GM18907 (cell line): ENCODE measurements at regions not wholly inside any gene's neighbourhood (a gene's known extent, or its start where the extent isn't known, plus 50 kb on each side); places are given as distances from the start of the nearest gene placed in this dataset.
"Not testable (repeated sequence)": the region's sequence is repeated elsewhere in the genome, so short reads cannot be mapped to it uniquely, and the experiment has no call there.

Source experiments
- ATAC-seq: cut with Tn5 transposase; IDR thresholded peaks from one replicate; pipeline ENCODE4 v1.9.1; 2021; ENCODE audit warnings: mild to moderate bottlenecking, moderate library complexity; ENCODE audit not compliant: unreplicated experiment

DNA sequence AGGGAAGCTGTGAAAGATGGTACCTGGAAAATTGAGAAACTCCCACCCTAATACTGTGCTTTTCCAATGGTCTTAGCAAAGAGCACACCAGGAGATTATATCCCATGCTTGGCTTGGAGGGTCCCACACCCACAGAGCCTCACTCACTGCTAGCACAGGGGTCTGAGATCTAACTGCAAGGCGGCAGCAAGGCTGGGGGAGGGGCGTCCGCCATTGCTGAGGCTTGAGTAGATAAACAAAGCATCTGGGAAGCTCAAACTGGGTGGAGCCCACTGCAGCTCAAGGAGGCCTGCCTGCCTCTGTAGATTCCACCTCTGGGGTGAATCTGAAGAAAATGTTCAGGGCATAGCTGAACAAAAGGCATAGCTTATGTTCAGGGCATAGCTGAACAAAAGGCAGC is 510.6 kb upstream of the LMO3 start:
- not testable (repeated sequence) for ATAC-seq

DNA sequence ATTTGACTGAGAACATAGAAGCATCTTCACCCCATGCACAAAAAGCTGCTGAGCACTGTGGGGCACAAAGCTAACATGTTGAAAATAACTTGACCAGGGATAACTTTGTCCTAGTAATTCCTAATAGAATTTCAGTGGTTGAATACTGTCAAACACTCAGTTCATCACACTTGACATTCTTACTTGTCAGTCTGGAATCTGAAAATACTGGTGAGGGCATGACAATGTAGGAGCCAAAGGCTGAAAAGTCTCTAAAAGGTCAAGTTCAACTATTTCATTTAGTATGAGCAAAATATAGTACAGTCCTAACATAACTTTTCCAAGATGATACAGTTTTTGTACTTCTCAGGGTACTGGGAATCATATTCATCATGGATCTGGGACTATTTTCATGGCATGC is 504.4 kb upstream of the LMO3 start:
- ATAC-seq: no peak

DNA sequence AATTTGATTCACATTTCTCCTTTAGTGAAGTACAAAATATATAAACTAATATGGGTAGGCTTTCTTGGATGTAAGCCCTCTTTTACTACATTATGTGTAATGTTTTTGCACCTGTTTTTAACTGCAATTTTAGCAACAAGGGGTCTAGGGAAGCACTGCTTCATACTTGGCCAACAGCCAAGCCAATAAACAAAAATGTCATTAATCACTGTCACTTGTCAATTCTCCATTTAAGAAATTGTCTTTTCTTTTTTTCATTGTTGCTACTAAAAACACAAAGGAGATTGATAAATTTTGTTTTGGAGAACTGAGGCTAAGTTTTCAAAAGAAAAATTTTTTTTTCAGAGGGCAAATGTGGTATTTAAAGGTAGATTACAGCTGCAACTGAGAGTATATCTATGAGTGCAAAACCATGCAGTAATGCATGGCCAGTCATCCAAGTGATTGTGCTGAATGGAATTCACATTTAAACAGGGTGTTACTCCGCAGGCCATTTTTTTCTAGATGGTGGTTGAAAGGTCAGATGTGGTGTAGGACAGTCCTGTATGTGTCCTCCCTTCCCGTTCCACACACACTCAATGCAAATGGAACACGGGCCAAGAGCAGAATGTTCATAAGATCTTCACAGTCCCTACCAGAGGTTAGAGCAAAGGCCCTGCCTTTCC is 503.0 kb upstream of the LMO3 start:
- ATAC-seq: no peak

GRCh38 chr12:17104801-17105200 is 498.8 kb upstream of the LMO3 start:
- no peak for ATAC-seq

DNA sequence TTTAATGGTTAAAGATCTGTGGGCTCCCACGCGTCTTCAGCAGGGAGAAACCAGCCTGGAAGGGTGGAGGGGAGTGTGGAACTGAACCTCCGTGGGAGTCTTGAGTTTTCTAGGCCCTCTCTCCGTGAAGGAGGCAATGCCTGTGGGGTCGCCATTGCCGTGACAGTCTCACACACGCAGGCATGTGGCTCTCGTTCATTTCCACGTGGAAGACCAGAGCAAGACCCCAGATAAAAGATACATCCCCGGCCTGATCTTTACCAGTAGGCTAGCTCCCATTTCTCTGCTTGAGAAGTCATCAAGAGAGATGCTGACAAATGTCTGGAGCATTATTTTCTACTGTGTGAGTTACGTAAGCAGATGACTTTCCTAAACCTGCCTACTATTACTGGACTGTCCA is 491.7 kb upstream of the LMO3 start:
- ATAC-seq: no peak

- ATAC-seq: no peak
These were observed 478.9 kb upstream of the LMO3 start for GRCh38 chr12:17084831-17085230.

DNA sequence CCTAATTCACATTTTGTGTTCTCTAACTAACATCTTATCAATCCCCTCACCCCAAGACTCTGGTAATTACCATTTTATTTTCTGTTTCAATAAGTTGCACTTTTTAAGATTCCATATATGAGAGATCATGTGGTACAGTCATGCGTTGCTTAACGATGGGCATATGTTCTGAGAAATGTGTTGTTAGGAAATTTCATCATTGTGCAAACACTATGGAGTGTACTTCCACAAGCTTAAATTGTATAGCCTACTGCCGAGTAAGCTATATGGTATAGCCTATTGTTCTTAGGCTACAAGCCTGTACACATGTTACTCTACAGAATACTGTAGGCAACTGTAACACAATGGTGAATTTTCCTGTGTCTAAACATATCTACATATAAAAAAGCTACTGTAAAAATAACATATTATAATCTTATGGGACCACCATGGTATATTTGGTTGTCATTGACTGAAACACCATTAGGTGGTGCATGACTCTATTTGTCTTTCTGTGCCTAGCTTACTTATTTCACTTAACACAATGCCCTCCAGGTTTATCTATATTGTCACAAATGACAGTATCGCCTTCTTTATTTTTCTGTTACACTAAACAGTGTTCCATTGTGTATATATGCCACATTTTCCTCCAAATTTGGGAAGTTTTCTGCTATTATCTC is 473.4 kb upstream of the LMO3 start:
- no peak for ATAC-seq

GRCh38 chr12:17077594-17077993 is 471.6 kb upstream of the LMO3 start:
- ATAC-seq: no peak

DNA sequence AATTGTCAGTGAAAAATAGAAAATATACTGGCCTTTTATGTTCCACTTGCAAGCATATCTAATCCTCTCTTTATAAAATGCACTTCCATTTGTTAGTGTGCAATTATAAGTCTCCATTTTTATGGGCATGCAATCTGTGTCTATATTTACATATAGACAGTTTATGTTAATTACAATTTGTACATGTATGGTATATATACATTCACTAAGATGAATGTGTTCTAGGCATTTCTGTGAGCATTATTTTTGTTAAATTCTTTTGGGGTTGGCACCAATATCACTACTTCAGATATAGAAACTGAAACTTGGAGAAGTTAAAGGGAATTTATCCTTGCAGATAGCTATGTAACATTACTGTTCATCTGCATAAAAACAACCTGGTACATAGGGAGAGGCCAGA is 470.8 kb upstream of the LMO3 start:
- ATAC-seq: no peak

- no peak for ATAC-seq
These were observed 470.2 kb upstream of the LMO3 start for GRCh38 chr12:17076028-17076744.

DNA sequence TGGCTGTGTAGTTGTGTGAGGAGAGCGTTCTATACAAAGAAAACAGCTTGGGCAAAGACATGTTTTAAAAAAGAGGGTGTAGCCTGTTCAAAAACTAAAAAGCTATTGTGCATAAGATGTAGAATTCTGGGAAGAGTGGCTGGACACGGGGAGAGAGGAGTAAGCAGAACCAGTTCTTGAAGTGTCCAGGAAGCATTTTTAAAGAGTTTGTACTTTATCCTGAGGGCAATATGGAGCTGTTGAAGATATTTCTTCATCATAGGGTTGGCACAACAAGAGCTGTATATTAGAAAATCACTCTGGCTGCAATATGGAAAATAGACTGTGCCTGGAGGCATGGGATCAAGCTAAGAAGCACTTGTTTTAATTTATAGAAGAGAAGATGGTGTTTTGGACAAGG is 458.9 kb upstream of the LMO3 start:
- ATAC-seq: no peak

DNA sequence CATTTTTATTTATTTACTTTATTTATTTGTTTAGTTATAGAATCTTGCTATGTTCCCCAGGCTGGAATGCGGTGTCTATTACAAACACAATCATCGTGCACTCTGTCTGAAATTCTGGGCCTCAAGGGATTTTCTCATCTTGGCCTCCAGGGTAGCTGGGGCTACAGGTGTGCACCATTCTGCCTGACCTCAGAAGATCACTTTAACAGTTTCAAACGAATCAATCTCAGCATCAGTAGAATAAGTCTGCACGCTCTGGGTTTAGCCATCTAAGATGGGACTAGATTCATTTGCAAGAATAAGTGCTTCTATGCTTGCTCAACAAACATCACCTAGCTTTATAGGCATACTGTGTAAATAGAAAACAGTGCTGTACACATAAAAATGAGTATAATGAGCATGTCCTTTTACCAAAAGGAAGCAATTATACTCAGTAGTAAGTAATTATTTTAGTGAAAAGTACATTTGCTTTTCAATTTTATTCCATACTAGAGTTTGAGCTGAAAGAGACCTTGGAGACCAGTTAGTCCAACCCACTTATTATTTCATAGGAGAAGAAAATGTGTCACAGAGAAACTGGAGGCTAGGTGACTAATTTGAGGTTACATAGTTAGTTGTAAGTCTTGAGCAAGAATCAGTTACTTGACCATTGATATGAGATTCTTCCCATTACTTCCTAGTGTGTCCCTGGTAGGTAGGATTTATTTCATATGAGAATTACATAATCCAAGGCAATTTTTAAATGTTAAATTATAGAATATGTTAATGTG is 456.5 kb upstream of the LMO3 start:
- no peak for ATAC-seq

DNA sequence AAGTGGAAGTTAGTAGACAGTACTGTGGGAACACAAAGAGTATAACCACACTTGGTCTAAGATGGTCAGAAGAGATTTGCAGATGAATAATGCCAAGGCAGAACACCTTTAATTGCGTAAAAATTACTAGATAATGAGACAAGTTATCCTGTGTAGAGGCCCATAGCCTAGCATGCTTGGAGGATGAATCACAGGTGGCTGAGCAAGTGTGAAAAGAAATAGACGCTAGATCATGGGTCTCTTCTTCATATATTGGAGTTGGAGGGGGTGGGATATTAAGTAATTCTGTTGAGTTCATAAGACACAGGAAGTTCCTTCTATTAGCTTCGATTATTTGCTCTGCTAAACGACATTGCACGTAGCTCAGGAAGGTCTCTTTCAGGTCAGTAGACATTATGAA is 454.3 kb upstream of the LMO3 start:
- ATAC-seq: no peak

GRCh38 chr12:17056546-17056945 is 450.6 kb upstream of the LMO3 start:
- no peak for ATAC-seq

DNA sequence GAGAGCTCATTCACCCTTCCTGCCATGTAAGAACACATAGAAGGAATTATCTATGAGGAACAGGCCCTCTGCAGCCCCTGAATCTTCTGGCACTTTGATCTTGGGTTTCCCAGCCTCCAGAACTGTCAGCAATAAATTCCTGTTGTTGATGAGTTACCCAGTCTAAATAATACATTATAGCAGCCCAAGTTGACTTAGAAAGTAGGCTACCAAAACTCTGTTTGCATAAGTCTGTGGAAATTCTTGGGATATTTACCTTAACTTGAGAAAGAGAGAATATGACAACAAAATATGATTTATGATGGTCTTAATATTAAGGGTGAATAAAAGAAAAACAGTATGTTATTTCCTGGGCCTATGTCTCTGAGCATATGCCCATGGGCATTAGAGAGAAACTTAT is 433.0 kb upstream of the LMO3 start:
- ATAC-seq: no peak

GRCh38 chr12:17035372-17035771 is 429.4 kb upstream of the LMO3 start:
- ATAC-seq: no peak

GRCh38 chr12:17030338-17030737 is 424.4 kb upstream of the LMO3 start:
- ATAC-seq: no peak

DNA sequence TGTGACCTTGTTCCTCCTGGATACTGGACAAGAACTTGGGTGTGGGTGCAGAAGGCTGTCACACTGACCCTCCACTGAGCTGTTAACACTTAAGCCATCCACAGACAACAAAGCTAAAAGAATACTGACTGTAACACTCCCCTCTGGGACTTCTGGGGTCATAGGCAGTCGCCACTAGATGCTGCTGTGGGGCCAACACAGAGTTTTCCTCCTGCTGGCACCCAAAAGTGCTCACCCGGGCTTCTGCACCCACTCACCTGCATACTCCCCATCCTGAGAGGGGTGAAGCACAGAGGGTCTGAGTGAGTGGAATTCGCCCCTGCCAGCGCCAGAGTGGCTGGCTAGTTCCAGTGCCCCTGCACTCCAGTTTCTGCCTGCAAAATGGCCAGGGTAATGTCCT is 422.4 kb upstream of the LMO3 start:
- ATAC-seq: no peak

GRCh38 chr12:17025424-17025823 is 419.5 kb upstream of the LMO3 start:
- ATAC-seq: not testable (repeated sequence)

- no peak for ATAC-seq
These were observed 414.8 kb upstream of the LMO3 start for GRCh38 chr12:17020765-17021164.

- no peak for ATAC-seq
These were observed 411.4 kb upstream of the LMO3 start for GRCh38 chr12:17017402-17017801.
